Activated gamma-delta T cell treated with Interleukin-2 at 50 U/mL for 16 hours (primary cell): ENCODE measurements at regions not wholly inside any gene's neighbourhood (a gene's known extent, or its start where the extent isn't known, plus 50 kb on each side); places are given as distances from the start of the nearest gene placed in this dataset.

Experiments
- DNase-seq: peaks from one replicate; pipeline ENCODE4 v3.0.0-alpha.2; 2020

DNA sequence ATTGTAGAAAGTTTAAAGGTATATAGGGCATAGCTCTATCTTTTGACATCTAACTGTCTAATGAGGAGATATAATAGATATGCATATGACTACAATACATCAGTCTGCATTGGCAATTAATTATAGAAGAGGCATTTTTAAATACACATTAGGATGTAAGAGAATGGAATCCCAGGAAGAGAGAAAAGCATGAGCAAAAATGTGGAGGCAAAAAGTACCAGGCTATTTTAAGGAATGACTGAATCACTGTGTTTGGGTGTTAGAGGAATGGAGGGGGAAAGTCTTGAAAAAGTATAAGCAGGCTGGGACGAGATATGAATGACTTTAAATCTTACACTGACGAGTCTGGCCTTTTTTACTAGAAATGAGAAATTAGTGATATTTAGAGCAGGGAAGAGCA, 138.4 kb upstream of the ZNF462 start:
- no peak for DNase-seq

DNA sequence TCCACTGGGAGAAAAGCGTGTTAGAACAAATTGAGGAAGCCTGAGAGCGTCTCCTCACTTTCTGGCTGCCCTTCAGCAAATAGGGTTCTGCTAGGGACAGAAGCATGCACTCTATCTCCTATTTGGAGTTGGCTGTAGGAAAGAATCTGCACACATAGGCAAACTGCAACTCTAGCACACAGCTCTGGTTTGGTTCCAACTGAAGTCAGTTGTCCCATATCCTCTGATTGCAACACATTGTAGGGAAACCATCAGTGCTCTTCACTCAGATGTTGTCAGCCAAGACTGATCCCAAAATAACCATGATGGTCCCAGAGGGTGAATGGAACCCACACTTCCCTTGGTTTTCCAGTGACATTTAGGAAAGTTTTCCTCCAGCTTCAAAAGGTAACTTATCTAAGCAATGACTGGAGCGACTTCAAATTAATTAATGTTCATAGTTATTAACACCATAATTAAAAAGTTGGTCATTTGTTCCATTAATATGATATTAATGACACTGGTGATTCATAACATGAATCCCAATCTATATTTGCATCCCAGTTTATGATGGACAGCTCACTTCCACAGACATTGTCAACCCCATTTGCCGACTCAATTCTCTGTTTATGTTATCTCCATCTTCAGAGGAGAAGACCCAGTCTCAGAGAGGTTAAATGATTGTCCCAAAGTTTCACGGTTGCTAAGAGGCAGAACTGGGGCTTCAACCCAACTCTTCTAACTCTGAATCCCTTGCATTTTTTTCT, 136.7 kb upstream of the ZNF462 start:
- no peak for DNase-seq

DNA sequence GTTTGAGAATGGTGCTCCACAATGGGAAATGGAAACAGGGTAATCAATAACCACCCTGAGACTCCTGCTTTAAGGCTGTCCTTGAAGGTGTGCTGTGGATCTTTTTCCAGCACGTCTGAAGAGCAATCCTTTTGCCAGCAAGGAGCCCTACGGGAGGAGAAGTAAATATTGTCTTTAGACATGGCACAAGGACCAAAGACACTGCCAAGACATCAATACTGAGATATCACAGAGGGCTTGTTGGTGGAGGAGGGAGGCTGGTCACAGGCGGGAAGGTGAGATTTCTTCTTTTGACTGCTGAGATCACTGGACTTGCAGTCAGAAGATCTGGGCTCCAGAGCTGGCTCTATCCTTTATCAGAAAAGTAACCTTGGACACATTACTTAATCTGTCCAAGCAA, 135.0 kb upstream of the ZNF462 start:
- DNase-seq: no peak

DNA sequence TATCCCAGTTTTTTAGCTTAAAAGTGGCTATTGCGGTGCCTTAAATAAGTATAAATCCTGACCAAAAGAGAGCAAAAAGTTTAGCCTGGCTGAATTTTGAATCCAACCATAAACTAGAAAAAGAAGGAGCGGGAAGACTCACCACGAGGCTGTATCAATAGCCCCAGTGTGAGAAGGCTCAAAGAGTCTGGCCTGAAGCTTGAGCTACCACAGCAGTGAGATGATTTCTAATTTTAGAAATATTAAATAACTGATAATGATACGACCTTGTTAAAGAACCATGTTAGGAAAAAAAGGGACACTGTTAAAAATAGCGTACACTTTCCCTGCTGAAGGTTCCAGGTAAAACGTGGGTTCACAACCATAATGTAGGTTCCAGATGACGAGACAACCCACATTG, 134.1 kb upstream of the ZNF462 start:
- no peak for DNase-seq

DNA sequence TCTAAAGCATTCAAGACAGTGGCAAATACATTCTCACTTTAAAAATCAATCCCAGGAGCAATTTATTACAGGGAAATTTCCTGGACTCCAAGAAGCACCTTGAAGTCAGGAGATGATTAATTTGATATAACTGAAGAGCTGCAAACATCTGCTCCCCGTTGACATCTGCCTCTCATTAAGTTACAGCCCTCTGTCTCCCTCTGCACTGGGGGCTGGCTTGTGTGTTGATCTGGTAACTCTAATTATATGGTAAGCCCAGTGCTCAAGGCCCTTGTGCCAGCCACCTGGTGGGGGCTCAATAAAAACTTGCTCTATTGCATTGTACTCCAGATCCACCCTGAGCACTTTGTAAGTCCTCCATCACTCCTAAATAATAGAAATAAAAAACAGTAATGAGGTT, 131.1 kb upstream of the ZNF462 start:
- DNase-seq: no peak

DNA sequence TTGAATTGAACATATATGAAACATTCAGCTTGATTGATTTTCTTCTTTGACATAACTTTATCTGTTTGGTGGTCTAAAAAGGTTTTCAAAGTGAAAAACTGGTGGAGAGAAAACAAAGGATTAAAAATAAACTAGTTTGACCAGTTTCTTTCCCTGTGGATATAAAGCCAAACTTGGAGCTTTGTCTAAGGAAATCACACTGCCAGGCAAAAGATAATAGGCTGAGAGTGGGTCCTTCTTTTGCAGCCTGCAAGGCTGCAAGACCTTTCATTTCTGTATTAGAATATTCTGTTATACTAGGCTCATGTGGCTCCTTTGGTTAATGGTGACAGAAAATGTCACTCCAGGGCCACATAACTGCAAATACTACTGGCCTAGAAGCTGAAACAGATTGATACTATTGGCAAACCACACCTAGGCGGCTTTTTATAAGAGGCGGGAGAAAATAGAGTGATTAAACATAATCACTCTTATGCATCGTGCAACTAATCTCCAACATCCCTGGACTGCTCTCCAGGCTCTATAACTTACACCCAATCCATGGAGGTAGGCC, 129.1 kb upstream of the ZNF462 start:
- DNase-seq: no peak

DNA sequence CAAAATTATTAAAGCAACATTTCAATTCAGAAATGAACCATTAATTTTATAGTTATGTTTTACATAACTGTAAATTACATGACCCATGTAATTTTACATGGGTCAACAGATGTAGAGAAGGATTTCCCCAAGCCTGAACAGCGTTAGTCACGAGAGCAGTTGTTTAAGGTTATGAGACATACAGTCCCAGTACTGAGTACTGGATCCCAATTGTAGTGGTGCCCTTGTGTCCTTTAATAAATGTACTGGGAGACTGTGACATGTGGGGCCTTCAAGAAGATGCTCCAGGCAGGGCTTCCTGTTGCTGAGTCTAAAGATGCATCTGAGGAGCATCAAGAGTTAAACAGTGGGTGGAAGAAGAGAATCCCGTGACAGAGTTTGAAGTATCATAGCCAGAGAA, 125.5 kb upstream of the ZNF462 start:
- DNase-seq: no peak

DNA sequence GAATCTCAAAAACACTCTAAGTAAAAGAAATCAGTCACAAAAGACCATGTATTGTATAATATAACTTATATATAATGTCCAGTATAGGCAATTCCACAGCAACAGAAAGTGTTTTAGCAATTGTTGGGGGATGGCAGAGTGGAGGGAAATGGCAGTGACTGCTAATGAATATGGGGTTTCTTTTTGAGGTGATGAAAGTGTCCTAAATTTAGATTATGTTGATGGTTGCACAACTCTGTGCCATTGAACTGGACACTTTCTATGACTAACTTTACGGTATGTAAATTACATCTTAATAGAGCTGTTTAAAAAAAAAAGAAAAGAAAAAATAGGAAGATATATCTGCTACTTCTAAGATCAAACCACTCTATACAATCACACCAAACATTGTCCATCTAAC, 124.9 kb upstream of the ZNF462 start:
- no peak for DNase-seq

DNA sequence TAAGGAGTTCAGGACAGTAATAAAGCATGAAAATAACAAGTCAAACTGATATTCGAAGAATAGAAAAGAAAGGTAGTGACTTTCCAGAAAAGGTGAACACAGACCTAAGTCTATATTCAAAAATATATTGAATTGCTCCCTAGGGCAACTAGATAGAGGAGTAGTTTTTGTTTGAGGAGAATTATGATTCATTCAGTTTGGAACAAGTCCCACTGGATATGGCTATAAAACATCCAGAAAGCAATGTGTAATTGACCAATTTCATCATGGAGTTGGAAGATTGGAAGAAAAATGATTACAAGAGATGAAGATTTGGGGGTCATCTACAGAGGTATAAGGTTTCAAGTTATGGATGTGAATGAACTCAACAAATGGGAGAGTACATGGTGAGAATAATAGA, 117.5 kb upstream of the ZNF462 start:
- no peak for DNase-seq

DNA sequence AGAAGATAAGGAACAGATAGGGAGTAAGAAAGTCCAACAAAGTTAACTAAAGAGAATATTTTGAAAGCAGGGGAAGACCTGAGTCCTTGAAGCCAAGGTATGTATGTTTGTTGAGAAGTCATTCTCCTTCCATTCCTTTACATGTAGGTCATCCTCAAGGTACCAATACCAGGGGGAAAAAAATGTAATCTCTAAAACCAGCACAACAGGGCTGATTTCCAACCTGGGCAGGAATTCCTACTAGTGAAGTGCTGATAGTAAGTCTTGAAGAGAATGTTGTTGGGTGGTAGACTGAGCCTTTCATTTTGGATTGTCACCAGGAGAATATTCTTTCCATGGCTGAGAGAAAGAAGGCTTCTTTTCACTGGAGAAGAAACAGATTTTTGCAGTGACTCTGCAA, 117.1 kb upstream of the ZNF462 start:
- DNase-seq: no peak

DNA sequence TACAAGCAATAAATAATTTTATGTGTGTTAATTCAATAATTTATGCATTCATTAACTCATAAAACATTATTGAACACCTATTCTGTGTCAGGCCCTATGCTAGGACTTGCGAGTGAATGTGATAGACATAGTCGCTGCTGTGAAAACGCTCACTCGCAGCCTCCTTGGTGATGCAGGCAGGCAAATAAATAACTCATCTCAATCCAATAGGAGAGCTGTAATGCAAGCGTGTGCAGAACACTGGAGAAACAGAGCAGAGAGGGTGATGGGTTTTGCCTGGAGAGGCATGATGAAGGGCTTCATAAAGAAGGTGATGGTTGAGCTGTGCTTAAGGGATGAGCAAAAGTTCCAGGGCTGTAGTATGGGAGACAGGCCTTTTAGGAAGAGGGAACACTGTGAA, 111.3 kb upstream of the ZNF462 start:
- no peak for DNase-seq

DNA sequence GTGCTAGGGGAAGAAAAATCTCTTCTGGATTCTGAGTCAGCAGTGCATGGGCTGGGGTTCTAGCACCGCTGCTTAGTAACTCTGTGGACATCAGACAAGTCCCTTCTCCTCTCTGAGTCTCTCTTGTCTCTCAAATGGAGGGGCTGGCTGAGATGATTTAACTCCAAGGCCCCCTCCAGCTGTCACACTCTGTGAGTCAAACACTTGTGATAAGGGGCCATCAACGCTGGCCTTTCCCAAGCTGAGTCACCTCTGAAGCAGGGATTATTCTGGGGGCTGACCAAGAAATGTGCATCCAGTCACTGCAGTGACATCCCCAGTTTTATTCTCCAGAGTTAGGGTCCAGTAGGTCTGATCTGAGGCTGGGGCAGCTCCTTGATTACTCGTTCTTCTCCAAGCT, 110.4 kb upstream of the ZNF462 start:
- DNase-seq: no peak

DNA sequence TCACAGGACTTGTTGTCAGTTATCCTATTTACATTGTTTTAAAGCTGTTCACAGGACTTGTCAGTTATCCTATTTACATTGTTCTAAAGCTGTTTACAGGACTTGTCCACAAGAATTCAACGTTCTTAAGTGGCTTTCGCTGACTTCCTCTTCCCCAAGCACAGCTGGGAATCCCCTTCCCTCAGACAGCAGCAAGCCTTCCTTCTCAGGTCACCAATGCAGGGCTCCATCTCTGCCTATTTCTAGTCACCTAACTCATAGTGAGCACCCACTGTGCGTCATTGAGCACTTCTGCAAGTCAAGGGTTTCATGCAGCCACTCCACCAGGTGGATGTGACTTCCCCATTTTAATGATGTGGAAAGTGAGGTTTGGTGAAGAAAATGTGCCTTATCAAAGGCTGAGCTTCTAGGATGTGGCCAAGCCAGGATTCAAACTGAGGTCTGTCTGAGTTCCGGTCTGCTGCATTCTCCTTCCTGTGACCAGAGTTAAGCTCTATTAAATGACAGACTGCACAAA, 109.8 kb upstream of the ZNF462 start:
- DNase-seq: no peak

DNA sequence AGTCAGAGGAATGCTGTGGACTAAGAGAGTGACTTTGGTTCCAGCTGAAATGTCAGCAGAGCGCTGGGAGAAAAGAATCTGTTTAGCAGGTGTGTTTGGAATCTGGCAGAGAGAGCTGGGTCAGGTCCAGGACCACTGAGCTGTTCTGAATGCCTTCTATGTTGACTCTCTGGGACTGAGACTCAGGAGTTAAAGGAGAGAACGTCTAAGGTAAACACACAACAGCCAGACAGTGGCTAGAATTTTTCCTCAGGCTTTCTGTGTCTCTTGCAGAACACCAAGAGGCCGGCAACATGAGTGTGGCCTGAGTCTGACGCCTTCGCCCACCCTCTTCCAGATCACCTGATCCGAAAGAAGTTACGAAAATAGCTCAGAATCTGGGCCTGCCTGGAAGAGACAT, 107.2 kb upstream of the ZNF462 start:
- DNase-seq: no peak

DNA sequence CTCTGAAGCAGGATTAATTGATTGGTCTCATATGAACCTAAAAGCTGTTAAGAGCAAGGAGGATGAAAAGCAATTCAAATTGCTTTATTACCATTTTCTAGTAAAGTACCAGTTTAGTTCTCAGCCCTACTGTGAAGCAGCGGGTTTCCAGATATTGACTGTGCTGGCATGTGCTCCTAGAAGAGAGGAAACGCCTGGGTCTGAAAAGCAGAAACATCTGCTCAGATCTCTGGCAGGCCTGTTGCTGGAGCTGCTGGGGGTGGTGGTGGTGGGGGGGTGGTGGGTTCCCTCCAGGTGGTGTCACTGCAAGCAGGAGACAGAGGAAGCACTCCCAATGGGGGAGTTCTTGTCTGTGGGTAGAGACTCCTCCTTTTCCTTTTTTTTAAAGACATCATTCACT, 105.5 kb upstream of the ZNF462 start:
- DNase-seq: no peak

DNA sequence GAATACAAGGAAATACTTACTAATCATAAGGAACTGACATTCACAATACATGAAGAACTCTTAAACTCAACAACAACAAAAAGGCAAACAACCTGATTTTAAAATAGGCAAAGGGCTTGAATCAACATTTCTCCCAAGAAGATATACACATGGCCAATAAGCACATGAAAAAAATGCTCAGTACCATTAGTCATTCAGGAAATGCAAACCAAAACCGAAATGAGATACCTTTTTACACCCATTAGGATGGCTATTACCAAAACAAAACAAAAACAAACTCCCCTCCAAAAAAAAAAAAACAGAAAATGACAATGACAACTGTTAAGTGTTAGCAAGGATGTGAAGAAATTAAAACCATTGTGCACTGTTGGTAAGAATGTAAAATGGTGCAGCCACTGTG, 104.1 kb upstream of the ZNF462 start:
- no peak for DNase-seq

DNA sequence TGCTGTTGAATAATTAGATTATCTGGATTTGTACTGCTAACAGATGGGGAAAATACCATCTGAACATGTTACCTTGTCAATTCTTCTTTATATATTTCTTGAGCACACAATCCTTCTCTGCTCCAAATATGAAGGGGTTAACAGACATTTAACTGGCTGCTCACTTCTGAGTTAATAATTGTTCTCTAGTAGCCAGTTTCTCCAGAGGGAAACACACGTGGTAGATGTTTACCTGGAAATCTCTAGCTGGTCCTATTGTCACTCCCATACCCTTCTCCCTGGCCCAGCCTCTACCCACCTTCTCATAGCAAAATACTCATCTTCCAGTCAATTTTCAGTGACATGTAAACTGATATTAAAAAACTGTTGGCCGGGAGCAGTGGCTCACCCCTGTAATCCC, 101.5 kb upstream of the ZNF462 start:
- DNase-seq: no peak

DNA sequence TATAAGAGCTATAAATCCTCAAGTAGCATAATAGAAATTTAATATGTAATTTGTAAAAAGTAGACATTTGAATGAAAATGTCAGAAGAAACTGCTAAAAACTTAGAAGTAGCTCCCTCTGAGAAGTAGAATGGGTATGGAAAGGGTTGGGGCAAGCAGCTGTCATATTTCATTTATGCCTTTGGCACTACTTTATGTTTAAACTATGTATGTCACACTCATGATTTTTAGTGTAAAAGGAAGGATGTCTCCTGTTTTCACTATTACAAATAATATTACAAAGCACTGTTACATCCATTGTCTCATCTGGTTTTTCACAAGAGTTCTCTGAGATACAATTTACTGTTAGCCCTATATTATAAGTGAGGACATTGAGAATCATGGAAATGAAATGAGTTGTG, 96.3 kb upstream of the ZNF462 start:
- no peak for DNase-seq

DNA sequence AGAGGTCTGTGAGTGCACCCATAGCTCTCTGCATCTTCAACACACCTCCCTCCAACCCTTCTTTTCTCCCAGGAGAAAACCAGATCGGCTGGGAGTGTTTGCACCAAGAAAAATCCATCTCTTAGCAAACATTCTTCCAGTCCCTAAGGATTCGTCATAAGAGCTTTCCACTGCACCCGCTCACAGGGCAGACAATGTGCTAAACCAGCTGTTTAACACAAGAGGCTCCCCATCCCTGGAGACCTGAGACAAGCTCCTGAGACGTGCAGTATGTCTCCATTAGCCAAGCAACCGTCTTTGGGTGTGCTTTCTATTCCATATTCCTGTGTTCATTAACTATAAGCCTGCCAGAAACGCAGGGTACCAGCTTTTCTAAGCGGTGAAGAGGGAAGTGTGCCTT, 93.6 kb upstream of the ZNF462 start:
- DNase-seq: no peak

DNA sequence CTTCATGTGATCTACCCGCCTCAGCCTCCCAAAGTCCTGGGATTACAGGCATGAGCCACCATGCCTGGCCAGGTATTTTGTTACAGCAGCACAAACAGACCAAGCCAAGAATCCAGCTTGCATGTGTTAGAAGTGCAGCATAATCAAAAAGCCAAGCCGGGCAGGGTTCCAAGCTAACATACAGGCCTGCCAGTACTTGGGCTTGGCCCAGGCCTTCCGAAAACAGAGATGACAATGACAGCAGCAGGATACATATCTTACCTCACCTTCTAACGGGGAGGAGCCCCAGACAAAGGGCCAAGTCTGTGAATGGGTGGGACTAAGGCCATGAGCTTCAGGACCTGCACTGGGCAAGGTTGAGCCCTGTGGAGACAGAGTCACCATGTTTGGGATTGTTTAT, 91.4 kb upstream of the ZNF462 start:
- DNase-seq: no peak

DNA sequence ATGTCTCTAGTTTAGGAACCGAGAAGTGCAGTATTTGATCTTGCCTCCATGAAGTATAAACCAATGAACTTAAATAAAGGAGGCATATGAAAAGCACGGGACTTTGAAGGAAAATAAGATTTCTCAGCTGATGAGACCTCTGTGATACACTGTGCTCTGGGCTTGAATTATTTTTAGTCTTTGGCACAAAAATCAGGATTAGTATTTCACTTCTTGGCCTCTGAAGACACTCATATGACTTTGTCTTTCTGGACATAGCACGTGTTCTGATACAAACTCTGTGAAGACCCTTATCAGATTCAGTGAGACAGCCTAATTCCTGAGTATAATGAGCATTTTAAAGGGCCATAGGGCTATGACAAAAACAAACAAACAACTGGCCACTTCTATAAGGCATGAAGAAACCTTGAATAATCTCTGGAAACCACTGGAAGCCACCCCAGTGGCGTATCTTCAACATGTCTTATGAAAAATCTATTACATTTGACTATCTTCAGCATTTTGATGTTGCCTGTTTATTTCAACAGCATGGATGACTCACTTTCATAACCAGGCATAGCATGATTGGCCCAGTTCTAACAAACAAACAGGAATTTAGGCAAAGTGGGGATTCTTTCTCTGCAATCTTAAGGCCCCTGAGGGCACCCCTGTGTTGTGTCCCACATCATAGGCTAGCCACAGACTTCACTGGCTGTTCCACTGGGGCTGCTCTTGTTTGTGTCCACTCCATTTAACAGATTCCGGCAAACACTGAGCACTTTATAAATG, 90.3 kb upstream of the ZNF462 start:
- DNase-seq: no peak

DNA sequence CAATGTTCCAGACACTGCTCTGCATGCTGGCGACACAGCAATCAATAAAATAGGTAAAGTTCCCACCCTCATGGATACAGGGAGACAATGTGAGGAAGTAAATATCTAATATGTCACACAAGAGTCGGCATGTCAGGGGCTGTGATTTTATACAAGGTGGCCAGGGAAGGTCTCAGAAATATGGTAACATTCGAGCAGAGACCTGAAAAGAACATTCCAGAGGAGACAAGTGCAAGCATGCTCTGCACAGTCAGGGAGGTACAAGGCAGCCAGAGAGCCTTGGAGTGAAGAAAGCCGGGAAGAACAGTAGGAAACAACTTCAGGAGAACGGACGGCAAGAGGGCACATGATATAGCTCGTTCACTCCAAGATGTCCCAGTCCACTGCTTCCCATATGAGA, 89.2 kb upstream of the ZNF462 start:
- no peak for DNase-seq

DNA sequence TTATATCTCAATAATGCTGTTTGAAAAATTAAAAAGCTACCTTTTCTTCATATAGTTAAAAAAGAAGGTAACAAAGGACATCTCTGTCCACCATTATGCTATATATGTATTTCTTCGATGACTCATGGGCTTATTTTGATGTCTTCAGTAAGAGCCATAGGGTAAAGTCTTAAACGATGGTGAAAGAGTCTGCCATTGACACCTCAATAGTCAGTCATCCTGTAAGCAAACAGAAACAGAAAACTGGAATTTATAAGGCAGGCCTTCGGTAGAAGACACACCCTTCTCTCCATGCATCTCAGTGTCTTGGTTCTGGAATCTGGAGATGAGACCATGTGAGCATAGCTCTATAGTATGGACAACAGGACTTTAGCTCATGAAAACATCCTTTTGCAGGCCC, 87.0 kb upstream of the ZNF462 start:
- no peak for DNase-seq

DNA sequence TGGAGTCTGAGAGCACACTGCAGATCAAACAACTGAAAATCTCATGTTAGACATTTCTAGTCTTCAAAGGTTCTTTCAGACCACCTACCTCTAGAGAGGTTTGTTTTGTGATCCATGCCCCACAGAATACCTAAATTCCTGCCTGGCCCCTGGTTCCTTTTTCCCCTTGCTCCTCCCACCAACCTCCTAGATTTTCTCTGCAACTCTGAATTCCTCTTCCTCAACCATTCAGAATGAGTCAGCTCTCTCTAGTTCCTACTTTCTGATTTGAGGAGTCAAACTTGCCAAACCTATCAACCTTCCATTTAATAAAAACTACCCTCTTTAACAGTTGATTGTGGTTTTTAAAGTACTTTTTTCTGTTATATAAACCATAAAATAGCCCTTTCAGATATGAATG, 83.2 kb upstream of the ZNF462 start:
- DNase-seq: no peak
